ENCODE measurements at regions not wholly inside any gene's neighbourhood (a gene's known extent, or its start where the extent isn't known, plus 50 kb on each side); places are given as distances from the start of the nearest gene placed in this dataset.
A peak's percentile ranks its signal among the peaks of the same experiment; 100 is the strongest.

DNA sequence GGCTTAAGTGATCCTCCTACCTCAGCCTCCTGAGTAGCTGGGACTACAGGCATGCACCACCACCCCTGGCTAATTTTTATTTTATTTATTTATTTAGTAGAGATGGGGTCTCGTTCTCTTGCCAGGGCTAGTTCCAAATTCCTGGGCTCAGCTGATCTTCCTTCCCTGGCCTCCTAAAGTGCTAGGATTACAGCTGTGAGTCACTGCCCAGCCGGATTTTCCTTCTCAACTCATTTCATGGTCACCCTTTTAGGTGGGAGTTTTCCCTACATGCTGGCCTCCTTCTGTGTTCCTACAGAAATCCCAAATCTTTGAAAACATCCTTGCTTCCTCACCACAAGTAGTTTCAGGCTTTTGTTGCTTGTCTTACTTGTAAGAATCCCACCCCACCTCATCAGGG lies 102.1 kb upstream of the SIAH1 start:
- DNase-seq (ENCODE audit: low read depth), result peak; percentile 40
- no peak overlapping the region for H3K4me3 ChIP-seq (replicated peaks; ENCODE audit: low read depth, low read length)
- TF ChIP-seq, protein P1, sequence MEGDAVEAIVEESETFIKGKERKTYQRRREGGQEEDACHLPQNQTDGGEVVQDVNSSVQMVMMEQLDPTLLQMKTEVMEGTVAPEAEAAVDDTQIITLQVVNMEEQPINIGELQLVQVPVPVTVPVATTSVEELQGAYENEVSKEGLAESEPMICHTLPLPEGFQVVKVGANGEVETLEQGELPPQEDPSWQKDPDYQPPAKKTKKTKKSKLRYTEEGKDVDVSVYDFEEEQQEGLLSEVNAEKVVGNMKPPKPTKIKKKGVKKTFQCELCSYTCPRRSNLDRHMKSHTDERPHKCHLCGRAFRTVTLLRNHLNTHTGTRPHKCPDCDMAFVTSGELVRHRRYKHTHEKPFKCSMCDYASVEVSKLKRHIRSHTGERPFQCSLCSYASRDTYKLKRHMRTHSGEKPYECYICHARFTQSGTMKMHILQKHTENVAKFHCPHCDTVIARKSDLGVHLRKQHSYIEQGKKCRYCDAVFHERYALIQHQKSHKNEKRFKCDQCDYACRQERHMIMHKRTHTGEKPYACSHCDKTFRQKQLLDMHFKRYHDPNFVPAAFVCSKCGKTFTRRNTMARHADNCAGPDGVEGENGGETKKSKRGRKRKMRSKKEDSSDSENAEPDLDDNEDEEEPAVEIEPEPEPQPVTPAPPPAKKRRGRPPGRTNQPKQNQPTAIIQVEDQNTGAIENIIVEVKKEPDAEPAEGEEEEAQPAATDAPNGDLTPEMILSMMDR (IDR thresholded peaks at IDR 0.05; ENCODE audit: low read length, missing control alignments), result no peak

DNA sequence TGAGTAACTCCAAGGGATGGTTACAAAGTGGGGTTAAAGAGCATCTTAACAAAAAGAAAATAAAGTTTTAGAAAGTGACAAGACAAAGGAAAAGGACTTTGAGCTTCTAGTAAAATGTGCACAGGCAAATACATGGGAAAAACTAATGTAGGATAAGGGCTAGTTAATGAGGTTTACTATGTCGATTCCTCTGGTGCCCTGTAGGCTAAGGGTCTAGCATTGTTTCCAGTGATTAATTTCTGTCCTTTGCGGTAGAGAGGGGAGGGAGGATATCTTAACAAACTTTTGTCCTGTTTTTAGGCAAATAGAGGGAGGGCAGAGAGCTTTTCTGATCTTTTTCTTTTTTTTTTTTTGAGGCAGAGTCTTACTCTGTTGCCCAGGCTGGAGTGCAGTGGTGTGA lies 96.6 kb upstream of the SIAH1 start:
- TF ChIP-seq, protein P1 (IDR thresholded peaks at IDR 0.05; ENCODE audit: low read length, missing control alignments), result no peak
- DNase-seq (ENCODE audit: low read depth), result no peak
- no peak overlapping the region for H3K4me3 ChIP-seq (replicated peaks; ENCODE audit: low read depth, low read length)

DNA sequence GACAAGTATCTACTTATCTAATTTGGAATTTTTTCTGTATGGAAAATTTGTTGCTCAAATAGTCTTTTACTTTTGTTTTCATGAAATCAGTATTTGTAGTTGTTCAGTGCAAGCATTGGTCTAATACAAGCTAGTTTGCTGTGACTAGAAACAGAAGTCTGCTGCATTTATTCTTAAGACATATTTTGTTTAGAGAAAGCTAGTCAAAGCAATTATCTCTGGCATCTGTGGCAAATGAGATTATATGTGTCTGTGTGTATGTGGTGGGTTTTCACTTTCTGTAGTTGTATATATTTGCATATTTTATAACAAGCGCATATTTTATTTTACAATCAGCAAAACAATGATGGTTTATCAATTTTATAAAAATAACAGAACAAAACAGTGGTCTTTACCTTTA lies 96.0 kb upstream of the SIAH1 start:
- TF ChIP-seq, protein P1 (IDR thresholded peaks at IDR 0.05; ENCODE audit: low read length, missing control alignments), result no peak
- no peak for DNase-seq (ENCODE audit: low read depth)
- no peak overlapping the region for H3K4me3 ChIP-seq (replicated peaks; ENCODE audit: low read depth, low read length)

DNA sequence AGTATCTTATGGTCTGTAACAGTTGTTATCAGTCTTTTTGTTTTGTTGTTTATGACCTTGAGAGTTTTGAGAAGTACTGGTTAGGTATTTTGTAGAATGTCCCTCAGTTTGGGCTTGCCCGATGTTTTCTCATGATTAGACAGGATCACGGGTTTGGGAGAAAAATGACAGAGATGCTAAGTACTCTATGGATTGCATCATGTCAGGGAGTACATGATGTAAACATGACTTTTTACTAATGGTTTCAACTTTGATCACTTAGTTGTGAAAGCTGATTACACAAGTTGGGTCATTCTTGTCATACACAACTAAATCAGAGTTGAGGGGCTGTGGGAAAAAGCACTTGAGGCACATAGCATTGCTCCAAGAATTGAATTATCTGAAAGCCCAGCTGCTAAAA lies 94.7 kb upstream of the SIAH1 start:
- DNase-seq (ENCODE audit: low read depth), result peak; percentile 55
- H3K4me3 ChIP-seq (replicated peaks; ENCODE audit: low read depth, low read length), result no peak overlapping the region
- TF ChIP-seq, protein P1 (IDR thresholded peaks at IDR 0.05; ENCODE audit: low read length, missing control alignments), result no peak

DNA sequence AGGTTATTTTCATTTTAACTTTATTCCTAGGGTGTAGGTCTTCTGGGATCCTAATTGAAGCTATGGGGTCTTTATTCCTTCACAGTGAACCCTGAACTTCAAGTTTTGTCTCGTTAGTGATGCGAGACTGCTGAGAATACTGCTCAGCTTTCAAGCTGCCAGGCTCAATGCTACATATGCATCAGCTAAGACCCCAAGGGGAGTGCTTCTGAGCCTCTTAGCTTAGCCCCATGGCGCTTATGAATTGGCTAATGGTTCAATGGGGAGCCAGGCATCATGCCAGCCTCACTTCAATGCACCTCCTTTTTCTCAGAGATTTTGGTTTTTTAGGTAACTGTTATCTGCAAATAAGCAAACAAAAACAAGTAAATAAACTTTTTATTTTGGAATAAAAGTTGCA lies 94.1 kb upstream of the SIAH1 start:
- no peak for DNase-seq (ENCODE audit: low read depth)
- no peak overlapping the region for H3K4me3 ChIP-seq (replicated peaks; ENCODE audit: low read depth, low read length)
- TF ChIP-seq, protein P1 (IDR thresholded peaks at IDR 0.05; ENCODE audit: low read length, missing control alignments), result no peak

DNA sequence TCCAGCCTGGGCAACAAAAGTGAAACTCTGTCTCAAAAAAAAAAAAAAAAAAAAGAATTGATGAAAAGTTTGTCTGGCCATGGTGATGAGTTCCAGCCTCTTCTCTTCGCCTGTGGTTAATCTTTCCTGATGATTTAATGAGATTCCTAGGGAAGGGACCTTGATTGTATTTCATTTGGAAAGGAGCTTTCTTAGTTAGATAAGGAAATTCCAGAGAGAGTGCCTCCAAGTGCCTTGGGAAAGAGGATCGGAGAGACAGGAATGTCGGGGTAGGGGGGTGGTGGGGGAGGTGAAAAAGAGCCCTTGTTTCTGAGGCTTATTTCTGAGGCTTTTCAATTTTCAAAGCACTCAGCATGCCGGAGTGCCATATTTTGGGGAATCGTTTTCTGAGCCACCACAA lies 93.2 kb upstream of the SIAH1 start:
- TF ChIP-seq, protein P1 (IDR thresholded peaks at IDR 0.05; ENCODE audit: low read length, missing control alignments), result no peak
- DNase-seq (ENCODE audit: low read depth), result peak; percentile 21
- no peak overlapping the region for H3K4me3 ChIP-seq (replicated peaks; ENCODE audit: low read depth, low read length)

DNA sequence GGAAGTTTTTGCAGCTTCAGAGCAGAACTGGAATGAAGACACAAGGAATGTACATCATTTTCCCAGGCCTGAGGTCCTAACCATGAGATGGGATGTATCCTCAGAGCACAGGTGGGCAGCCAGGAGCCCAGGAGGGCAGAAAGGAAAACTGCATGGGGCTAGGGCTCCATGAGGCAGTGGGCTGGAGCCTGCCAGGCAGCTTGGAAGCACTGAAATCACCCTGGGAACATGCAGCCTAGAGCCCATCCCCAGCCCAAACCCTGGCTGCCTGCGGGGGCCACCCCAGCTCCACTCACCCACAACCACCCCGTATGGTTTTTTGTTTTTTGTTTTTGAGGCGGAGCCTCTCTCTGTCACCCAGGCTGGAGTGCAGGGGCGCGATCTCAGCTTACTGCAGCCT lies 86.2 kb upstream of the SIAH1 start:
- TF ChIP-seq, protein P1 (IDR thresholded peaks at IDR 0.05; ENCODE audit: low read length, missing control alignments), result no peak
- no peak for DNase-seq (ENCODE audit: low read depth)
- no peak overlapping the region for H3K4me3 ChIP-seq (replicated peaks; ENCODE audit: low read depth, low read length)
